ENCODE measurements at regions not wholly inside any gene's neighbourhood (a gene's known extent, or its start where the extent isn't known, plus 50 kb on each side); places are given as distances from the start of the nearest gene placed in this dataset.

DNA sequence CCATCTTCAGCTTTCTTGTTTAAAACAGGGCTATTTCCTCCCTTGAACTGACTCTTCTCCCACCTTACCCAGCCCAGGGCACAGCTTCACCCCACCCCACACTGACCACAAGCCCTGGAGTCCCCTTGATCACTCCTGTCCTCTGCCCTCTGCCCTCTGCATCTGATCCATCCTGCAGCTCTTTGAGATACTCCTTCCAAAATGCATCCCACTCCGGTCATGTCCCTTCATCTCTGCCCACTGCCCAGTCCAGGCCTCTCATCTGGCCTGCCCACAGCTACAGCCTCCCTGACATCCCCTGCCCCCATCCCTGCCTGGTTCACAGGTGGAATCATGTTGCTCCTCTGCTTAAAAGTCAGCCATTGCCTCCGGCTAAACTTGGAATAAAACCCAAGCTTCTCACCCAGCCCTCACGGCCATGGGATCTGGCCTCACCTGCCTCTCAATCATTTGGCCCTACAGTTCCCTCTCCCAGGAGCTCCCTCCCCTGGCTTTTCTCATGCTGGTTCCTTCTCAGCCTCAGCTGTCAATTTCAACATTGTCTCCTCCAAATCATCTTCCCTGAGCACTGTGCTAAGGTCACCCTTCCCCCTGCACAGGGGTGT, 202.0 kb downstream of the MATN1 start:
- TF ChIP-seq ZNF565 (CRISPR knock-in tag; conservative IDR thresholded peaks at IDR 0.05; ENCODE audit: low read depth) (no peak), TCF4 (CRISPR knock-in tag; IDR thresholded peaks at IDR 0.05; ENCODE audit: borderline replicate concordance) (no peak), ISL1 (CRISPR knock-in tag; IDR thresholded peaks at IDR 0.05) (no peak), OSR1 (CRISPR knock-in tag; IDR thresholded peaks at IDR 0.05) (no peak), ZNF8 (CRISPR knock-in tag; IDR thresholded peaks at IDR 0.05) (no peak), RARB (CRISPR knock-in tag; IDR thresholded peaks at IDR 0.05) (no peak), PPARA (CRISPR knock-in tag; IDR thresholded peaks at IDR 0.05; ENCODE audit: borderline replicate concordance) (no peak), POU6F1 (CRISPR knock-in tag; IDR thresholded peaks at IDR 0.05; ENCODE audit: borderline replicate concordance, low read depth) (no peak), ZFP30 (CRISPR knock-in tag; IDR thresholded peaks at IDR 0.05) (no peak), SNAI2 (CRISPR knock-in tag; IDR thresholded peaks at IDR 0.05) (no peak), CSRNP3 (CRISPR knock-in tag; IDR thresholded peaks at IDR 0.05) (no peak), ZNF70 (CRISPR knock-in tag; IDR thresholded peaks at IDR 0.05) (no peak)
- TF ChIP-seq, protein P1, sequence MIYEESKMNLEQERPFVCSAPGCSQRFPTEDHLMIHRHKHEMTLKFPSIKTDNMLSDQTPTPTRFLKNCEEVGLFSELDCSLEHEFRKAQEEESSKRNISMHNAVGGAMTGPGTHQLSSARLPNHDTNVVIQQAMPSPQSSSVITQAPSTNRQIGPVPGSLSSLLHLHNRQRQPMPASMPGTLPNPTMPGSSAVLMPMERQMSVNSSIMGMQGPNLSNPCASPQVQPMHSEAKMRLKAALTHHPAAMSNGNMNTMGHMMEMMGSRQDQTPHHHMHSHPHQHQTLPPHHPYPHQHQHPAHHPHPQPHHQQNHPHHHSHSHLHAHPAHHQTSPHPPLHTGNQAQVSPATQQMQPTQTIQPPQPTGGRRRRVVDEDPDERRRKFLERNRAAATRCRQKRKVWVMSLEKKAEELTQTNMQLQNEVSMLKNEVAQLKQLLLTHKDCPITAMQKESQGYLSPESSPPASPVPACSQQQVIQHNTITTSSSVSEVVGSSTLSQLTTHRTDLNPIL (CRISPR knock-in tag; IDR thresholded peaks at IDR 0.05; ENCODE audit: low read depth): no peak
- ATAC-seq: no peak

GRCh38 chr1:30520476-30520875, 202.9 kb downstream of the MATN1 start:
- no peak for ATAC-seq
- TF ChIP-seq PATZ1 (CRISPR knock-in tag; IDR thresholded peaks at IDR 0.05; ENCODE audit: borderline replicate concordance) (no peak), RARB (CRISPR knock-in tag; IDR thresholded peaks at IDR 0.05) (no peak), SNAI2 (CRISPR knock-in tag; IDR thresholded peaks at IDR 0.05) (no peak), PPARA (CRISPR knock-in tag; IDR thresholded peaks at IDR 0.05; ENCODE audit: borderline replicate concordance) (no peak), TCF4 (CRISPR knock-in tag; IDR thresholded peaks at IDR 0.05; ENCODE audit: borderline replicate concordance) (no peak), POU6F1 (CRISPR knock-in tag; IDR thresholded peaks at IDR 0.05; ENCODE audit: borderline replicate concordance, low read depth) (no peak)

- ATAC-seq: no peak
- no peak for TF ChIP-seq ZNF565 (CRISPR knock-in tag; conservative IDR thresholded peaks at IDR 0.05; ENCODE audit: low read depth)
- no peak for TF ChIP-seq ZFP3 (CRISPR knock-in tag; IDR thresholded peaks at IDR 0.05)
- TF ChIP-seq PPARA (CRISPR knock-in tag; IDR thresholded peaks at IDR 0.05; ENCODE audit: borderline replicate concordance): no peak
- TF ChIP-seq ZNF8 (CRISPR knock-in tag; IDR thresholded peaks at IDR 0.05): no peak
- TF ChIP-seq TOX (CRISPR knock-in tag; IDR thresholded peaks at IDR 0.05; ENCODE audit: borderline replicate concordance): no peak
- no peak for TF ChIP-seq CSDC2 (CRISPR knock-in tag; IDR thresholded peaks at IDR 0.05)
- TF ChIP-seq, protein P2, sequence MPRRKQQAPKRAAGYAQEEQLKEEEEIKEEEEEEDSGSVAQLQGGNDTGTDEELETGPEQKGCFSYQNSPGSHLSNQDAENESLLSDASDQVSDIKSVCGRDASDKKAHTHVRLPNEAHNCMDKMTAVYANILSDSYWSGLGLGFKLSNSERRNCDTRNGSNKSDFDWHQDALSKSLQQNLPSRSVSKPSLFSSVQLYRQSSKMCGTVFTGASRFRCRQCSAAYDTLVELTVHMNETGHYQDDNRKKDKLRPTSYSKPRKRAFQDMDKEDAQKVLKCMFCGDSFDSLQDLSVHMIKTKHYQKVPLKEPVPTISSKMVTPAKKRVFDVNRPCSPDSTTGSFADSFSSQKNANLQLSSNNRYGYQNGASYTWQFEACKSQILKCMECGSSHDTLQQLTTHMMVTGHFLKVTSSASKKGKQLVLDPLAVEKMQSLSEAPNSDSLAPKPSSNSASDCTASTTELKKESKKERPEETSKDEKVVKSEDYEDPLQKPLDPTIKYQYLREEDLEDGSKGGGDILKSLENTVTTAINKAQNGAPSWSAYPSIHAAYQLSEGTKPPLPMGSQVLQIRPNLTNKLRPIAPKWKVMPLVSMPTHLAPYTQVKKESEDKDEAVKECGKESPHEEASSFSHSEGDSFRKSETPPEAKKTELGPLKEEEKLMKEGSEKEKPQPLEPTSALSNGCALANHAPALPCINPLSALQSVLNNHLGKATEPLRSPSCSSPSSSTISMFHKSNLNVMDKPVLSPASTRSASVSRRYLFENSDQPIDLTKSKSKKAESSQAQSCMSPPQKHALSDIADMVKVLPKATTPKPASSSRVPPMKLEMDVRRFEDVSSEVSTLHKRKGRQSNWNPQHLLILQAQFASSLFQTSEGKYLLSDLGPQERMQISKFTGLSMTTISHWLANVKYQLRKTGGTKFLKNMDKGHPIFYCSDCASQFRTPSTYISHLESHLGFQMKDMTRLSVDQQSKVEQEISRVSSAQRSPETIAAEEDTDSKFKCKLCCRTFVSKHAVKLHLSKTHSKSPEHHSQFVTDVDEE (CRISPR knock-in tag; IDR thresholded peaks at IDR 0.05): no peak
- no peak for TF ChIP-seq OSR1 (CRISPR knock-in tag; IDR thresholded peaks at IDR 0.05)
Observed at GRCh38 chr1:30519201-30519763, 204.1 kb downstream of the MATN1 start.
